ENCODE measurements at regions not wholly inside any gene's neighbourhood (a gene's known extent, or its start where the extent isn't known, plus 50 kb on each side); places are given as distances from the start of the nearest gene placed in this dataset.

DNA sequence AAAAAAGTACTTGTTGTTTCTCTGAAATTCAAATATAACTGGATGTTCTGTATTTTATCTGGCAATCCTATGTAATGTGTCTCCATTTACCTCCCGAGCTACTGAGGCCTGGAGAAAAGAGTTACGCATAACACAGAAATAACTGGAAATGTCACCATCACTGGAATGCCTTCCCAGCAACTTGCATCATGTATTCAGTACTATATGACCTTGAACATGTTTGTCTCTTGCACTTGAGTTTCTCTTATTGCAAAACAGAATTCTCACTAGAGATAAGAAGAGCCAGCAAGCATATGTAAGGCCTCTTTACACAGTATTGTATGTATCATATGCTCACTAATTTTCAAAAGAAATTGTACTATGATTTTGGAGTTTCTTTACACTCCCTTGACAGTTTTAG is 99.6 kb upstream of the CTAGE1 start:
- TF ChIP-seq CTCF (IDR thresholded peaks at IDR 0.05; ENCODE audit: low read depth, low read length) (no peak), MYC (IDR thresholded peaks at IDR 0.05; ENCODE audit: low read depth, low read length) (no peak)
